Liver (tissue), 2 donors: ENCODE measurements at regions not wholly inside any gene's neighbourhood (a gene's known extent, or its start where the extent isn't known, plus 50 kb on each side); places are given as distances from the start of the nearest gene placed in this dataset.

Source experiments
- TF ChIP-seq, protein P1 (sequence below): fragments of 150-350 bp; IDR thresholded peaks from 2 replicates; pipeline ENCODE4 v1.5.1; 2017; ENCODE audit warnings: improper control_type of control experiment, low read depth, low read length; ENCODE audit not compliant: missing input control
- TF ChIP-seq, protein P2 (sequence below): IDR thresholded peaks from 2 replicates; pipeline ENCODE4 v1.6.1; 2016; ENCODE audit warnings: antibody characterized with exemption
- TF ChIP-seq, protein P3 (sequence below): IDR thresholded peaks from 2 replicates; pipeline ENCODE4 v1.6.1; 2016; ENCODE audit warnings: antibody characterized with exemption, mild to moderate bottlenecking
- donor health status: healthy.

DNA sequence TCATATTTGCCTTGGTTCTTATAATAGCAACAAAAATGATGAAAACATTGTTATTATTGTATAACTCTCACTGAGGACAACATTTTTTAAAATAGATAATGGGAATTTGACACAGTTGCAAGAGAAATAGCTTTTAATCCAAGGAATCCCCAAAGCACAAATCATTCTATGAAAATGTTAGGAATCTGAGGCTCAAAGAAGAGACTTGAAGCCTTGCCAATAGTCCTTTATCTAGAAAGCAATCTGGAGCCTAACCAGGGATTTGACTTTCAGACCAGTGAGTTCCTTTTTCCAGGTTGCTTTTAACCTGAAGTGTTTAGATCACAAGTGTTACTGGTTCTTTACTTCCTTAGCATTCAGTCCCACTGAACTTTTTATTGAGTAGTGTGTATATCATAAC lies 574.5 kb upstream of the ZEB2 start:
- TF ChIP-seq, protein P1, sequence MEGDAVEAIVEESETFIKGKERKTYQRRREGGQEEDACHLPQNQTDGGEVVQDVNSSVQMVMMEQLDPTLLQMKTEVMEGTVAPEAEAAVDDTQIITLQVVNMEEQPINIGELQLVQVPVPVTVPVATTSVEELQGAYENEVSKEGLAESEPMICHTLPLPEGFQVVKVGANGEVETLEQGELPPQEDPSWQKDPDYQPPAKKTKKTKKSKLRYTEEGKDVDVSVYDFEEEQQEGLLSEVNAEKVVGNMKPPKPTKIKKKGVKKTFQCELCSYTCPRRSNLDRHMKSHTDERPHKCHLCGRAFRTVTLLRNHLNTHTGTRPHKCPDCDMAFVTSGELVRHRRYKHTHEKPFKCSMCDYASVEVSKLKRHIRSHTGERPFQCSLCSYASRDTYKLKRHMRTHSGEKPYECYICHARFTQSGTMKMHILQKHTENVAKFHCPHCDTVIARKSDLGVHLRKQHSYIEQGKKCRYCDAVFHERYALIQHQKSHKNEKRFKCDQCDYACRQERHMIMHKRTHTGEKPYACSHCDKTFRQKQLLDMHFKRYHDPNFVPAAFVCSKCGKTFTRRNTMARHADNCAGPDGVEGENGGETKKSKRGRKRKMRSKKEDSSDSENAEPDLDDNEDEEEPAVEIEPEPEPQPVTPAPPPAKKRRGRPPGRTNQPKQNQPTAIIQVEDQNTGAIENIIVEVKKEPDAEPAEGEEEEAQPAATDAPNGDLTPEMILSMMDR: no peak
- TF ChIP-seq, protein P2, sequence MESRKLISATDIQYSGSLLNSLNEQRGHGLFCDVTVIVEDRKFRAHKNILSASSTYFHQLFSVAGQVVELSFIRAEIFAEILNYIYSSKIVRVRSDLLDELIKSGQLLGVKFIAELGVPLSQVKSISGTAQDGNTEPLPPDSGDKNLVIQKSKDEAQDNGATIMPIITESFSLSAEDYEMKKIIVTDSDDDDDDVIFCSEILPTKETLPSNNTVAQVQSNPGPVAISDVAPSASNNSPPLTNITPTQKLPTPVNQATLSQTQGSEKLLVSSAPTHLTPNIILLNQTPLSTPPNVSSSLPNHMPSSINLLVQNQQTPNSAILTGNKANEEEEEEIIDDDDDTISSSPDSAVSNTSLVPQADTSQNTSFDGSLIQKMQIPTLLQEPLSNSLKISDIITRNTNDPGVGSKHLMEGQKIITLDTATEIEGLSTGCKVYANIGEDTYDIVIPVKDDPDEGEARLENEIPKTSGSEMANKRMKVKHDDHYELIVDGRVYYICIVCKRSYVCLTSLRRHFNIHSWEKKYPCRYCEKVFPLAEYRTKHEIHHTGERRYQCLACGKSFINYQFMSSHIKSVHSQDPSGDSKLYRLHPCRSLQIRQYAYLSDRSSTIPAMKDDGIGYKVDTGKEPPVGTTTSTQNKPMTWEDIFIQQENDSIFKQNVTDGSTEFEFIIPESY: no peak
- TF ChIP-seq, protein P3, sequence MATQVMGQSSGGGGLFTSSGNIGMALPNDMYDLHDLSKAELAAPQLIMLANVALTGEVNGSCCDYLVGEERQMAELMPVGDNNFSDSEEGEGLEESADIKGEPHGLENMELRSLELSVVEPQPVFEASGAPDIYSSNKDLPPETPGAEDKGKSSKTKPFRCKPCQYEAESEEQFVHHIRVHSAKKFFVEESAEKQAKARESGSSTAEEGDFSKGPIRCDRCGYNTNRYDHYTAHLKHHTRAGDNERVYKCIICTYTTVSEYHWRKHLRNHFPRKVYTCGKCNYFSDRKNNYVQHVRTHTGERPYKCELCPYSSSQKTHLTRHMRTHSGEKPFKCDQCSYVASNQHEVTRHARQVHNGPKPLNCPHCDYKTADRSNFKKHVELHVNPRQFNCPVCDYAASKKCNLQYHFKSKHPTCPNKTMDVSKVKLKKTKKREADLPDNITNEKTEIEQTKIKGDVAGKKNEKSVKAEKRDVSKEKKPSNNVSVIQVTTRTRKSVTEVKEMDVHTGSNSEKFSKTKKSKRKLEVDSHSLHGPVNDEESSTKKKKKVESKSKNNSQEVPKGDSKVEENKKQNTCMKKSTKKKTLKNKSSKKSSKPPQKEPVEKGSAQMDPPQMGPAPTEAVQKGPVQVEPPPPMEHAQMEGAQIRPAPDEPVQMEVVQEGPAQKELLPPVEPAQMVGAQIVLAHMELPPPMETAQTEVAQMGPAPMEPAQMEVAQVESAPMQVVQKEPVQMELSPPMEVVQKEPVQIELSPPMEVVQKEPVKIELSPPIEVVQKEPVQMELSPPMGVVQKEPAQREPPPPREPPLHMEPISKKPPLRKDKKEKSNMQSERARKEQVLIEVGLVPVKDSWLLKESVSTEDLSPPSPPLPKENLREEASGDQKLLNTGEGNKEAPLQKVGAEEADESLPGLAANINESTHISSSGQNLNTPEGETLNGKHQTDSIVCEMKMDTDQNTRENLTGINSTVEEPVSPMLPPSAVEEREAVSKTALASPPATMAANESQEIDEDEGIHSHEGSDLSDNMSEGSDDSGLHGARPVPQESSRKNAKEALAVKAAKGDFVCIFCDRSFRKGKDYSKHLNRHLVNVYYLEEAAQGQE: no peak
